PC-9 (cell line): ENCODE measurements at regions not wholly inside any gene's neighbourhood (a gene's known extent, or its start where the extent isn't known, plus 50 kb on each side); places are given as distances from the start of the nearest gene placed in this dataset.

ENCODE experiments used
- EZH2 ChIP-seq: fragments of 200-600 bp; sonication (generic); IDR thresholded peaks from 2 replicates; pipeline ENCODE4 v1.8.0; 2017; ENCODE audit warnings: antibody characterized with exemption, low read depth
- TF ChIP-seq, protein P1 (sequence below): fragments of 200-600 bp; sonication (generic); conservative IDR thresholded peaks from 2 replicates; pipeline ENCODE4 v1.6.1; 2017; ENCODE audit warnings: mixed run types, antibody characterized with exemption, mild to moderate bottlenecking, moderate library complexity

DNA sequence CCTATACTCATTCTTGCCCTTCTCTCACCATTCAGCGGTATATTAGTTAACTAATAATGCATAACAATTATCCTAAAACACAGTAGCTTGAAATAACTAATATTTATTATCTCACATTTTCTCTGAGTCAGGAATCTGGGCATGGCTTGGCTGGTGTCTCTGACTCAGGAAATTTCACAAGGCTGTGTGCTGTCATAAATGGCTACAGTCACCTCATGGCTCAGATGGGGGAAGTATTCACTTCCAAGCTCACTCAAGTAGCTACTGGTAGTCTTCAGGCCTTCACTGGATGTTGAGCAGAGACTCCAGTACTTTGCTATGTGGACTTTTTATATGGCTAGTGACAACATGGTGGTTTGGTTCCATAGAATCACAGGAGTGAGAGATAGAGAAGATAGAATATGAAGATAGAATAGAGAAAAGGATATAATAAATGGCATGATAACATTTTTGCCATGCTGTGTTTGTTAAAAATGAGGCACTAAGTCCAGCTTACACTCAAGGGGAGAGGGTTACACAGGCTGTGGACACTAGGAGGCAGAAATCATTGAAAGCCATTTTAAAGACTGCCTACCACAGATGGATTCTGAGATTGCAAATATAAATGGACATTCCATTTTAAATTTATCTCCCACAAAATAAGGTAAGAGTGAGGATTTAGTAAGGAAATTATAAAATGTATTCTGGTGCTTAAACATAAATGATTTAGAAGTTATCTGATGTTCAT lies 997.8 kb upstream of the CHORDC1 start:
- TF ChIP-seq, protein P1, sequence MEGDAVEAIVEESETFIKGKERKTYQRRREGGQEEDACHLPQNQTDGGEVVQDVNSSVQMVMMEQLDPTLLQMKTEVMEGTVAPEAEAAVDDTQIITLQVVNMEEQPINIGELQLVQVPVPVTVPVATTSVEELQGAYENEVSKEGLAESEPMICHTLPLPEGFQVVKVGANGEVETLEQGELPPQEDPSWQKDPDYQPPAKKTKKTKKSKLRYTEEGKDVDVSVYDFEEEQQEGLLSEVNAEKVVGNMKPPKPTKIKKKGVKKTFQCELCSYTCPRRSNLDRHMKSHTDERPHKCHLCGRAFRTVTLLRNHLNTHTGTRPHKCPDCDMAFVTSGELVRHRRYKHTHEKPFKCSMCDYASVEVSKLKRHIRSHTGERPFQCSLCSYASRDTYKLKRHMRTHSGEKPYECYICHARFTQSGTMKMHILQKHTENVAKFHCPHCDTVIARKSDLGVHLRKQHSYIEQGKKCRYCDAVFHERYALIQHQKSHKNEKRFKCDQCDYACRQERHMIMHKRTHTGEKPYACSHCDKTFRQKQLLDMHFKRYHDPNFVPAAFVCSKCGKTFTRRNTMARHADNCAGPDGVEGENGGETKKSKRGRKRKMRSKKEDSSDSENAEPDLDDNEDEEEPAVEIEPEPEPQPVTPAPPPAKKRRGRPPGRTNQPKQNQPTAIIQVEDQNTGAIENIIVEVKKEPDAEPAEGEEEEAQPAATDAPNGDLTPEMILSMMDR = 0 out of 2 replicates have a peak, but pooled peaks have one; percentile 6
- TF ChIP-seq EZH2 = no peak
